A204.1 (cell line): ENCODE measurements at regions not wholly inside any gene's neighbourhood (a gene's known extent, or its start where the extent isn't known, plus 50 kb on each side); places are given as distances from the start of the nearest gene placed in this dataset.

ENCODE experiments used
- FAIRE-seq: peaks from 2 replicates; lab custom pipeline; 2012; peaks lifted over from hg19 to GRCh38; lab: Jason Lieb, UNC

DNA sequence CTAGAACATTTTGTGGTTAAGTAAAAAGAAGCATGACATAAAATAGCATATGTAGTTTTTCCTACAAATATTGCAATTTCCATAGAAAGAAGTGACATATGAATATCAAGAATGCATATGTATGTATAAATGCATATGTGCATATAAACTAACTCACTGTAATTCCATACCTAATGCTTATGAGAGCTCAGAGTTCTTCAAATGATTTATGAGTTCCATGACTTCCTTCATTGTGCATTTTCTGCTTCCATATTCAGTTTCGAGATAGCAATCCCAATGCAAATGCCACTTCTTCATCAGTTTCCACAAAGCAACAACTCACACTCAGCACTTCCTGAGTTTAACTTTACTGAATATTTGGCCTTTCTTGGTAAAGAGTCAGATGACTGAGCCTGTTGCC, 1744.3 kb upstream of the MIR17HG start:
- no peak for FAIRE-seq

DNA sequence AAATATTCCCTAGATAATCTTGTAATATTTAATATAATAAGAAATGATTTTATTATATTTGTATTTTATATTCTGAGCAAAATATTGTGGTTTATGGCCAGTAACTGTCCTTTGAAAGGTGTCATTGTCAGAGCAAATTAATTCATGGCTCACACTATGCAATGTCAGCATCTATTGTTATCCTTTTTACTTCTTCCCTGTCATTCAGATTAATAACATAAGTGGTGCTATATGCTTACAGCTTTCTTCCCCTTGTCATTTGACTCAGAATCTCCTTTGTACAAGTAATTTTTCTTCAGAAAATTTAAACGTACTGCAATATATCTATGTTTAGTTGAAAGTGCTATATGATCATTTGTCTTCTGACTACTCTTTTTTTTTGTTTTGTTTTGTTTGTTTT, 1738.2 kb upstream of the MIR17HG start:
- FAIRE-seq = no peak

DNA sequence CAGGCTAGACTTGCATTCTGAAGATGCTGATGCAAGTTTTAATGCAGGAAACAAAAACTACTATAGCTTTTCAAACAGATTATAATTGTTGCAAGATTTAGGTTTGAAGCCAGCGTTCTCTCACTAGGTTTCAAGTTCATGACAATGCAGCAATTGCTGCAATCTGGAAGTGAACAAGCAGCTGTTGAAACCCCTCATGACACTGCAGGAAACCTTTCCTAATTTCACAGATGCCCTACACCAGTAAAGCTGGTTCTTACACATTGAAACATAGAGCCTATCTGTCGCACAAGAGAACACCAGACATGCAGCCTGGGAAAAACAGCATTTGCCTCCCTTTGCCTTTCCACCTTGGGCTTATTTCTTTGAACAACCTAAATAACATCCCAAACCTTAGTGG, 1737.2 kb upstream of the MIR17HG start:
- no peak for FAIRE-seq

DNA sequence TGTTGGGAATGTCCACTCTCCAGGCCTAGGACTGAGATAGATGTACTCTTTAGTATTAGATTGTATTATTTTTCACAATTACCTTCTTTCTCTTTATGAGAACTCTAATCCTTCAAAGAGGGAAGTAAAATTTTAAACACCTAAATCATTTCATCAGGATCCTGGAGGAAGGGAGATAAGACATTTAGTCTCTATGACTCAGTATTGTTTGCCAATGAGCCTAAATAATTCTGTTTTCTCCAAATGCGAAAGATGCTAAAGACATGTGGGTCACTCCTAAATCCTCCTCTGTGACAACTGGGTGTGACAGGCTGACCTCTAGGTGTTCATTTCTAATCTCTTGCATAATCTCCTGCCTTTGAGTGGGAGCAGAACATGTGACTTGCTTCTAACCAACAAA, 1736.6 kb upstream of the MIR17HG start:
- no peak for FAIRE-seq

DNA sequence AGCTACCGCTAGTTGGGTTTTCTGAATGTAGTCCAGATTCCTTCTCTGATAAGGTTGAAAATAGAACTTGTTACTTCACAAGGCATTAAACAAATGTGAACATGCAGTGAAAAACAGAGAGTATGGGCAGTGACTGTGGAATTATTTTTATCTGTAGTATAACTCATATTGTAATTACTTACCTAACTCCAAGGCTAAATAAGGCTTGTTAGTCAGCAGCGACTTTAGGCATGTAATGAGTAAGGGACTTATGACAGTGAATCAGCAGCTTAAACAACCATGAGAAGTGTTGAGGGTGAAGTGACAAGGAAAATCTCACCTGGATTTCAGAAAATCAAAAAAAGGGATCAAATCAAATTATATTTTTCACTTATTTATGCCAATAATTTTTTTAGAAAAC, 1719.5 kb upstream of the MIR17HG start:
- FAIRE-seq = no peak

DNA sequence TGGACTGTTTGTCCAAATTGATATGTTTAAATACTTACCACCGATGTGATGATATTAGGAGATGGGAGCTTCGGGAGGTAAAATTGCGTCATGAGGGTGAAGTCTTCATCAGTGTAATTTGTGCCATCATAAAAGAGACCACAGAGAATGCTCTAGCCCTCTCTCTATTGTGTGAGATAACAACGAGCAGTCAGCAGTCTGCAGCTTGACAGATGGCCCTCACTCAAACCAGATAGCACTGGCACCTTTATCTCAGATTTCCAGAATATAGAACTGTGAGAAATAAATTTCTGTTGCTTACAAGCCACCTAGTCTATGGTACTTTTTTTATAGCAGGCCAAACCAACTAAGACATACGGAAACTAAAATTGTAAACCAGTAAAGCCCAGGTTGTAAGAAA, 1718.9 kb upstream of the MIR17HG start:
- no peak for FAIRE-seq

DNA sequence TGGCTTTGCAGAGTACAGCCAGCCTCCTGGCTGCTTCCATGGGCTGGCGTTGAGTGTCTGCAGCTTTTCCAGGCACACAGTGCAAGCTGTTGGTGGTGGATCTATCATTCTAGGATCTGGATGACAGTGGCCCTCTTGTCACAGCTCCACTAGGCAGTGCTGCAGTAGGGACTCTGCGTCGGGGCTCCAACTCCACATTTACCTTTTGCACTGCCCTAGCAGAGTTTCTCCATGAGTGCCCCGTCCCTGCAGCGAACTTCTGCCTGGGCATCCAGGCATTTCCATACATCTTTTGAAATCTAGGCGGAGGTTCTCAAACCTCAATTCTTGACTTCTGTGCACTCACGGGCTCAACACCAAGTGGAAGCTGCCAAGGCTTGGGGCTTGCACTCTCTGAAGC, 1697.3 kb upstream of the MIR17HG start:
- FAIRE-seq = no peak

DNA sequence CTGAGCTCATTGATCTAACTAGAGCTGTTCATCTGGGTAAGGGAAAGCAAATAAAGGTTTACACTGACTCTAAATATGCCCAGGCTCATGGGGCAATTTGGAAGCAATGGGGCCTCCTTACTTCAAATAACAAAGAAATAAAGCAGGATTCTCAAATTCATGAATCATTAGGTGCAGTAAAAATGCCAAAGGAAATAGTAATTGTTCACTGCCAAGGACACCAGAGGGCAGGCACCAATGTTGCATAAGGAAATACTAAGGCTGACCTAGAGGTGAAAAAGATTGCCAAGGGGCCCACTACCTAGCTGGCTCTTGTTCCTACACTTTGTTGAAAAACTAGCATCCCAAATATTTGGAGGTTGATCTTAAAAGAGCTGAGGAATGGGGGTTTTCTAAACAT, 1686.7 kb upstream of the MIR17HG start:
- no peak for FAIRE-seq

DNA sequence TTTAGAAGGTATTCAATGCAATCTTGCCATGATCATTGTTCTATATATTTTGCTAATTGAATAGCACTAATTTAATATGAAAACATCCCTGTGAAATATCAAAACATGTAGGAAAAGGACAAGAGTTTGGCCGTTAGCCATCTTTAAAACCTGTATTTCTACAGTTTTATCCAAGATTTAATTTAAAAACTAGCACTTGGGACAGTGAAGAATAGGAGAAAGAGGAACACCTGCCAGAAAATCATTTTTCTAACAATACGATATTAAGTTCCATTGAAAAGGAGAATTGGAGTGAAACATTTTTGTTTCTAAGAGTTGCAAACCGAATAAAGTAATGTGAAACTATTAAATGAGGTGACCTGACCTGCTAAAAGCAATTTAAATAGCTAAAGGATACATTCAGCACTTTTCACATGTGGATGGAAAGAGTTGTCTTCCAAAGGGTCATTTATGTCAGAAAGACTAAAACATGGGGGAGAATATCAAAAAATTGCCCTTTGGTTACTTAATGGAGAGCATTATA, 1673.6 kb upstream of the MIR17HG start:
- FAIRE-seq = no peak

DNA sequence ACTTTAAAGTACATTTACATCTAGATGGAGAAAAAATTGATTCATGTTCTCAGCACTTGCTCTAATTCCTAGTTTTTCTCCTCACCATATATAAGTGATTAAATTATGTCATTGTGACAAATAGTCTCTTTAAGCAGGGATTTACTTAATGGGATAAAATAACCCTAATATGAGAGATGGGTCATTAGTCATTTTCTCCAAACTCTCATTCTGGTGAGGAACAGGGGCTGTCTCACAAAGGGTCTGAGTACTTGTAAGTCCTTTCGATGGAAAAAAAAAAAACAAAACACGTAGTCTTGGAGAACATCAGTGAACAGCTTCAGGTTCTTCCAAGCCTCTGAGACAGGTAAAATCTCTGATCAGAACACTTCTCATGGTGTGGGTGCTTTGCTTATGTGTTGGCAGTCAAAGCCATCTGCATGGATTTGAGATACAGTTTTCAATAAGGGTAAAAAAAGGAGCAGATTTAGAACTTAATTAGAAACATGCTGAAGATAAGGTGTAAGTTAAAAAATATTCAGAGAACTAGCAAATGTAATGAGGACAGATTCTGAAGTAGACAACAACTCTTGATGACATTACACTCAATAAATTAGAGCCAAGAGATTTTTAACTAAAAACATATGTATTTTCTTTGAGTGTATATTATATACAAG, 1668.9 kb upstream of the MIR17HG start:
- FAIRE-seq = no peak

DNA sequence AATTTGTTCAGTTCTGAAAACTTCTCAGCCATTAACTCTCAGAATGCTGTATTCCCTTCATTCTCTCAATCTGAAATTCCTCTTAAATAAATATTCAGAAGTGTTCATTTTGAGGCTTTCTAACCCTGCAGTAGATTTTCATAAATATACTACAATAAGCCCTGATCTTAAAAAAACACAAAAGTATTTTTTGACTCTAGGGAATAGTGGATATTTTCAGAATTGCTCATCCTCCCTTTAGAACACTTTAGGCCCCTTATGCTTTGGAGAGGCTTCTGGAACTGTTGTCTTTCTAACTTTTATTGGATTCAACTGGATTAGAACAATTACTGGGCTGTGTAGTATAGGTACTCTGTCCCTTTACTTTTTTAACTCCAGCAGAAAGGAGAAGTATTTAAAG, 1662.6 kb upstream of the MIR17HG start:
- FAIRE-seq = no peak

DNA sequence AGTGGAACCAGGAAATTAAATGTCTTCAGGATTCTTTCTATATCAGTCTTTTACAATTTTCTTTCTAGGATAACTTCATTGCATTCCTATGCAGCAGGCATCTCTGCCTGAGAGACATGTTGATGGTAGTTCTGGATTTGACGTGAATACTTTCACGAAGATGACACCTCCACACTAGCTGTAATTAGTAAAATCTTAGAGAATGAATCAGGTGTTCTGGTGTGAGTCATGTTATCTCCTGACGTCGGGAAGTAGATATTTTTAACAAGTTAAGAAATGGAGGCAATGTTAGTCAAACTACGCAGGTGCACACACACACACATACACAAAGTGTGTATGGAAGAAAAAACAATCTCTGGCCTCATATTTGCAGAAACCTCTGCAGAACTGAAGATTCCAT, 1661.3 kb upstream of the MIR17HG start:
- FAIRE-seq = no peak

DNA sequence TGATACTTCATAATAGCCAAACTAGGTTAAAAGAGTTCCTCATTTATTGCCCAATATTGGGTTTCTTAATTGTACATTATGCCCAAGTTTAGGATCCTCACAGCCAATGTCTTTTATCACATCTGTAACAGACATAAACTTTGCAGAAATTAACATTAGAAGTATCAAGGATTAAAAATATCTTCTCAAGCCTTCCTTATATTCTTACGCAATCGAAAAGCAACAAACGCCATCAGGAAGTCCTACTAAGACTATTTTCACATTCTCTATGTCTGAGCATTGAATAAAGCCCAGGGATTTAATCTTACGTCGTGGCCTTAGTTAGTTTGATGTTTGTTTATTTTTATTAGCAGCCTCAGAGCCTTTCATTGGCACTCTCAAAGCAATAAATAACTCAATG, 1660.4 kb upstream of the MIR17HG start:
- FAIRE-seq = no peak

DNA sequence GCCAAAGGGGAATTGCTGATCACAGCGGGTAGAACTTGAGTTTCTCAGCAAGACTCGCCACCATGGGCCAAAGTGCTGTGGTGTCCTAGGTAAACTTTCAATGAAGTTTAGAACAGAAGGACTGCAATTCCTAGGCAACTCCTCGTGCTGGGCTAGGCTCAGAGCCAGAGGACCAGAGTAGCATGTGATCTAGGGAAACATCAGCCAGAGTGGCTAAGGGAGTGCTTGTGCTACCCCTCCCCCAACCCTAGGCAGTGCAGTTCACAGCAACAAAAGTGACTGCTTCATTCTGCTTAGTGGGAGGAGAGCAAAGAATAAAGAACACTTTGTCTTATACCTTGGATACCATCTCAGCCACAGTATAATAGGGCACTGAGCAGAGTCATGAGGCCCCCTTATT, 1658.6 kb upstream of the MIR17HG start:
- no peak for FAIRE-seq

DNA sequence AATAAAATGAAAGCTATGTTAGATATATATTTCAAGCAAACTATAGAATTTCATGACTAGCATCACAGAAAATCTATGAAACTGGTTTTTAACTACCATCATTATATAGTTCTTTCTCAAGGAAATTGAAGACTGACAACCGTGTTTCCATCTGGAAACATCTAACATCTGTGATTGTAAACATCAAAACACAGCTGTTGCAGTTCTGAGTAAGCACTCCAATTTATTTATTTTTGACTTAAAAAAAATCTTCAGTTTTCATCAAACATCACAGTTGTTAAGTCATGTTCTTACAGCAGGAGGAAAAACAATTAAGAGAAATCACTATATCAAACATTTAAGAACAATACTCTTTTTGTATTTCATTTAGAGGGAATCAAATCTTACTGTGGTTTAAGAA, 1653.0 kb upstream of the MIR17HG start:
- FAIRE-seq = no peak

DNA sequence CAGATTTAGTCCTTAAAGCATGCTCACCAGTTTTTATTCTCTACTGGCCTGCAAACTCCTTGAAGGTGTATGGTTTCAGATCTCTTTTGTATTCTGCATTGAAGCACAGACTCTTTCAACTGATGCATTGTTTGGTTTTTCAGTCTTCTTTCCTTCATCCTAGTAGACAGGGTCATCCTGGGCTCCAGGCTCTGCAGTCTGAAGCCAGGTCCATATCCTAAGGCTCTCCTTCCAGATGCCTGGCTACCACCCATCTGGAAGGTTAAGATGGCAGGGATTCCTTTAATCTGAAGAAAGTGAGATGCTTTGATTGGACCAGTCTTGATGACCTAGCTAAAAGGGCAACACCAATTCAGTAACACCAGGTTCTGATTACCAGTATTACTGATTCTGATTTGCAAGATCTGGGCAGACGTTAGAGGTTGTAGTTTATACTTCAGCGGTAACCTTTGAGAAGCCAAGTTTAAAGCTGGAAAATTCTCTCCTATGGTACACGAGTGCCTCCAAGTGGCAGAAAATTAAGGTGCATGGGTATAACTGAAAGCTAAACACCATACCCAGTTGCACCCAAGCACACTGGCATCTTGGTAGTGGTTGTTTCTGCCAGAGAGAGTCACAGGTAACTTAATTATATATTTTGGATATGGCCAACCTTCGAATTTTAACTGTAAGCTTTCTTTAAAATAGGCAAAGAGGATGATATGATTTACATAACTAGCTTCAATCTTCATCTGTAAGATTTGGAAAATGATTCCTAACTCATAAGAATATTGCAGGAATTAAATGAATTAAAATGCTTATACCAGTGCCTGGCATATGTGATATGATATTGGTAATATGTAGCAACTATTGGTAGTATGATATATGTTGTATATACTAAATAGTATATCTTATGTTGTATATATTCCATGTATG, 1651.9 kb upstream of the MIR17HG start:
- peak; percentile 29 for FAIRE-seq

DNA sequence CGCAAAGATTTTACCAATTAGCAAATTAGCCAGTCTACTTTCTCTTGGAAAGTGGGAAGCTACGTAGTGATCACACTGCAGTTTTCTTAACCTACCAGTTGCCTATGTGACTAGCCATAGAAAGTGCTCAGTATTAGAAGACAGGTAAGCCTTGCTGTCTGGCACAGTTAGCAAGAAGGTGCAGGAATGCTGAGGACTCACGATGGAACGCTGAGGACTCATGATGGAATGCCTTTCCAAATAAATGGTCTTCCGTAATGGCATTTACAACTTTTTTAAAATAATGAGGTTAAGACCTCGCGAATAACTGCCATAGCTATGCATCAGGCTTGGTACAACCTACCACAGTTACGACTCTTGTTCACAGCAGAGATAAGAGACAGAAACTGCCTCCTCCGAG, 1645.6 kb upstream of the MIR17HG start:
- FAIRE-seq = no peak

DNA sequence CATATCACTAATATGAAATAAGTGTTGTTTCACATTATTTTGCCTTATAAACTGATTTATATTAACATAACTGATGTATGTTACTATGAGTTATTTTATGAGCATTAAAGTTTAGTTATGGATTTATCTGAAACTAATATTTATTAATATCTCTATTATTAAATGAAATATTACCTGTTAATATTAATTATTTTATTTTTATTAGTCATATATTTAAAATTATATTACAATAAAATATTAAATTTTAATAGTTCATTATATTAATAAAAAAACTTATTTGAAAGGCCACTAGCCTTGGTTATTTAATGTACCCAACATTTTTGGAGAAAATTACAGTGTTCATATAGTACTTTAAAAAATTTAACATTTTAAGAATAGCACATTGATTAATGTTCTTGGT, 1643.4 kb upstream of the MIR17HG start:
- peak; percentile 97 for FAIRE-seq

DNA sequence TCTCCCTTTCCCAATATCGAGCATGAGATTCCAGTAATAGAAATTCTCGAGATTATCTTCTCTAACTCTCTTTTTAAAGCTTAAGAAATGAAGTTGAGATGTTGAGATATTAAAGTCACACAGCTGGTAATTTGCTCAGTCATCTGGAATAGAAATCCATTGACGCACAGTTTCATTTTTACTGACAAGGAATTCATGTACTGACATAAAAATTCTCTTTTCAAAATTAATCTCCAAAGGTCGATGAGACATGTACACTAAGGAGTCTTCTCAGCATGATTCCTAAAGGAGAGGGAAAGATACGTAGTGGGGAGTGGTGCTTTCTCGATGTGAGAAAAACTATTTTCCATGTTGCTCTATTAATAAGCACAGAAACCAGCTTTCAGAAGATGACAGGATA, 1639.5 kb upstream of the MIR17HG start:
- FAIRE-seq = no peak

DNA sequence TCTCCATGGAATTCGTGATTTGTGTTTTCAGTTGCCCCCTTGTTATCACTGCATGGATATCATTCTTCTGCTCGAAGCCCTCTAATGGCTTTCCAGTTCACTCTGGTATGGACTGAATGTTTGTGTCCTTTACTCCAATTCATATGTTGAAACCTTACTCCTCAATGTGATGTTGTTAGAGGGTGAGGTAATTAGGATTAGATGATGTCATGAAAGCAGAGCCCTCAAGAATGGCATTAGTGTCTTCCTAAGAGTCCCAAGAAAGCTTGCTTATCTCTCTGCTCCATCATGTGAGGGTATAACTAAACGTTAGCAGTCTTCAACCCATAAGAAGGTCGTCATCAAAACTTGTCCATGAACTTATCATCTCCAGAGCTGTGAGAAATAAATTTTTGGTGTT, 1626.3 kb upstream of the MIR17HG start:
- no peak for FAIRE-seq

DNA sequence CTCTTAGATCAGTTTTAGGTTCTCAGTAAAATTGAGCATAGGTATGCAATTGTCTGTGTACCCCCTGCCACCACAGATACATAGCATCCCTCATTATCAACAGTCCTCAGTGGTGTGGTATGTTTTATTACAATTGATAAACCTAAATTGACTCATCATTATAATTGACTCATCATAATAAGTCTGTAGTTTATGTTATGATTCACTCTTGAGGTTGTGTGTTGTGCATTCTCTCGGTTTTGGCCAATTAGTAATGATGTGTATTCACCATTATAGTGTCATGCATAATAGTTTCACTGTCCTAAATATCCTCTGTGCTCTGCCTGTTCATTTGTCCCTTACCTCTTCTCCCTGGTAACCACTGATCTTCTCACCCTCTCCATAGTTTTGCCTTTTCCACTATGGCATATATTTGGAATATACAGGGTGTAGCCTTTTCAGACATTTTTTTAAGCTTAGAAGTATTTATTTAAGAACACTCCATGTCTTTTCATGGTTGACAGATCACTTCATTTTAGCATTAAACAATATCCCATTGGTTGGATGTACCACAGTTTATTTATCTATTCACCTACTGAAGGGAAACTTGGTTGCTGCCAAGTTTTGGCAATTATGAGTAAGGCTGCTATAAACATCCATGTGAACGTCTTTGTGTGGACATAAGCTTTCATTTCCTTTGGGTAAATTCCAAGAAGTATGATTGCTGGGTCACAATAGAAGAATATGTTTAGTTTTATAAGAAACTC, 1620.6 kb upstream of the MIR17HG start:
- FAIRE-seq = no peak

DNA sequence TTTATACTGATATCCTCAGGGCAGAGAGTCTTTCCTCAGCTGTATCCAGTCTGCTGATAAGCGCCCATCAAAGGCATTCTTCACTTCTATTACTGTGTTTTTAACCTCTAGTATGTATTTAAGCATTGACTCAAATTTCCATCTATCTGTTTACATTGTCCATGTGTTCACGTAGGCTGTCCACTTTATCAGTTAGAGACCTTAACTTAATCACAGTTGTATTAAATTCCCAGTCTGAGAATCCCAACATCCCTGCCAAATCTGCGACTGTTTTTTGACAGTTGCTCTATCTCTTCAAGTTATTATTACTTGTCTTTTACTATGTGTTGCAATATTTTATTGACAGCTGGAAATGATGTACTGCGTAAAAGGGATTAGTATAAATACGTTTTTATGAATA, 1613.7 kb upstream of the MIR17HG start:
- FAIRE-seq = no peak

DNA sequence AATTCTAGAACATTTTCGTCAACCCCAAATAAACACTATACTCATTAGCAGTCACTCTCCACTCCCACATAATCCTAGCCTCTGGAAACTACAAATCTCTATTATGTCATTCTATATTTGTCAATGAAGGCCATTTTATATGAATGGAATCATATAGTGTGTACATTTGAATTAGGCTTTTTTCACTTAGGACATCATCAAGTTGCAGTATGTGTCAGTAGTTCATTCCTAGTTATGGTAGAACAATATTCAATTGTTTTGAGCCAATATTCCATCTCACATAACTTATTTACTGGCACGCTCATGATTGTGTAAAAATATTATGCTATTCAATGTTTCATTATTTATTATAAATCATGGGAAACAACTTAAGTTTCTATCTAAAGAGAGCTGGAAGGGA, 1610.4 kb upstream of the MIR17HG start:
- no peak for FAIRE-seq
